PFSK-1 (cell line): ENCODE measurements at regions not wholly inside any gene's neighbourhood (a gene's known extent, or its start where the extent isn't known, plus 50 kb on each side); places are given as distances from the start of the nearest gene placed in this dataset.

Source experiments
- FOXP2 ChIP-seq: optimal IDR thresholded peaks from 2 replicates; pipeline ENCODE3; 2011; ENCODE audit warnings: borderline replicate concordance, control low read depth, inconsistent platforms; ENCODE audit not compliant: insufficient read depth; ENCODE audit errors: extremely low read length, extremely low read depth
- POLR2AphosphoS5 ChIP-seq: IDR thresholded peaks from 2 replicates; pipeline ENCODE4 v1.6.1; 2012; ENCODE audit warnings: low read depth, mild to moderate bottlenecking, control low read depth, low read length, moderate library complexity
- SIN3A ChIP-seq: IDR thresholded peaks from 2 replicates; pipeline ENCODE4 v1.6.1; 2012; ENCODE audit warnings: mild to moderate bottlenecking, low read length, moderate library complexity, borderline replicate concordance; ENCODE audit not compliant: insufficient read depth
- TAF1 ChIP-seq: IDR thresholded peaks from 2 replicates; pipeline ENCODE4 v1.6.1; 2012; ENCODE audit warnings: low read length, control low read depth, borderline replicate concordance; ENCODE audit not compliant: insufficient read depth
- TF ChIP-seq, protein P1 (sequence below), 2 experiments: IDR thresholded peaks; 2 replicates each; pipeline versions ENCODE4 v1.6.1 to v1.8.0; 2011 to 2012; ENCODE audit warnings: low read depth in 2 of 2, low read length in 2 of 2, control low read depth in 1 of 2, inconsistent platforms in 1 of 2, mild to moderate bottlenecking in 1 of 2, moderate library complexity in 1 of 2; ENCODE audit not compliant: insufficient read depth in 1 of 2

DNA sequence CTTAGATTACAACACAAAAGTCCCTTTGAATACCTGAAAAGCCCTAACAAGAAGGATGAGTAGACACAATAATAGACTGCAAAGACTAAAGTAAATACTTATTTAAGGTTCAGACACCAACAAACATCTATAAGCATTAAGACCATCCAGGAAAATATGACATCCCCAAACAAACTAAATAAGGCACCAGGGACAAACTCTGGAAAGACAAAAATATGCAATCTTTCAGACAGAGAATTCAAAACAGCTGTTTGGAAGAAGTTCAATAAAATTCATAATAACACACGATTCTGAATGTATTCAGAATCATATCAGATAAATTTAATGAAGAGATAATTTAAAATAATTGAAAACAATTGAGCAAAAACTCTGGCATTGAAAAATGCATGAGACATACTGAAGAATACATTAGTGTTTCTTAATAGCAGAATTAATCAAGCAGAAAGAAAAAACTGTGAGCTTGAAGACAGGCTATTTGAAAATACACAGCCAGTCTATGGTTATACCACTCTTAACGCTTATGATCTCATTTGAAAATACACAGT is 1388.8 kb downstream of the DSC3 start:
- TF ChIP-seq FOXP2 (no peak), SIN3A (no peak), TAF1 (no peak), POLR2AphosphoS5 (no peak)
- TF ChIP-seq, protein P1, sequence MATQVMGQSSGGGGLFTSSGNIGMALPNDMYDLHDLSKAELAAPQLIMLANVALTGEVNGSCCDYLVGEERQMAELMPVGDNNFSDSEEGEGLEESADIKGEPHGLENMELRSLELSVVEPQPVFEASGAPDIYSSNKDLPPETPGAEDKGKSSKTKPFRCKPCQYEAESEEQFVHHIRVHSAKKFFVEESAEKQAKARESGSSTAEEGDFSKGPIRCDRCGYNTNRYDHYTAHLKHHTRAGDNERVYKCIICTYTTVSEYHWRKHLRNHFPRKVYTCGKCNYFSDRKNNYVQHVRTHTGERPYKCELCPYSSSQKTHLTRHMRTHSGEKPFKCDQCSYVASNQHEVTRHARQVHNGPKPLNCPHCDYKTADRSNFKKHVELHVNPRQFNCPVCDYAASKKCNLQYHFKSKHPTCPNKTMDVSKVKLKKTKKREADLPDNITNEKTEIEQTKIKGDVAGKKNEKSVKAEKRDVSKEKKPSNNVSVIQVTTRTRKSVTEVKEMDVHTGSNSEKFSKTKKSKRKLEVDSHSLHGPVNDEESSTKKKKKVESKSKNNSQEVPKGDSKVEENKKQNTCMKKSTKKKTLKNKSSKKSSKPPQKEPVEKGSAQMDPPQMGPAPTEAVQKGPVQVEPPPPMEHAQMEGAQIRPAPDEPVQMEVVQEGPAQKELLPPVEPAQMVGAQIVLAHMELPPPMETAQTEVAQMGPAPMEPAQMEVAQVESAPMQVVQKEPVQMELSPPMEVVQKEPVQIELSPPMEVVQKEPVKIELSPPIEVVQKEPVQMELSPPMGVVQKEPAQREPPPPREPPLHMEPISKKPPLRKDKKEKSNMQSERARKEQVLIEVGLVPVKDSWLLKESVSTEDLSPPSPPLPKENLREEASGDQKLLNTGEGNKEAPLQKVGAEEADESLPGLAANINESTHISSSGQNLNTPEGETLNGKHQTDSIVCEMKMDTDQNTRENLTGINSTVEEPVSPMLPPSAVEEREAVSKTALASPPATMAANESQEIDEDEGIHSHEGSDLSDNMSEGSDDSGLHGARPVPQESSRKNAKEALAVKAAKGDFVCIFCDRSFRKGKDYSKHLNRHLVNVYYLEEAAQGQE (IDR thresholded peaks at IDR 0.05; ENCODE audit: insufficient read depth in 1 of 2, low read depth in 2 of 2, low read length in 2 of 2), result no peak
